Renal cortical epithelial cell (primary cell): ENCODE measurements at regions not wholly inside any gene's neighbourhood (a gene's known extent, or its start where the extent isn't known, plus 50 kb on each side); places are given as distances from the start of the nearest gene placed in this dataset.
"Not testable (repeated sequence)": the region's sequence is repeated elsewhere in the genome, so short reads cannot be mapped to it uniquely, and the experiment has no call there.

ENCODE experiments used
- DNase-seq: peaks from one replicate; pipeline ENCODE4 v3.0.0-alpha.2; 2011; ENCODE audit warnings: low read depth

- no peak for DNase-seq
Observed at GRCh38 chr5:89350684-89351083, 467.7 kb upstream of the MEF2C start.

- no peak for DNase-seq
Observed at GRCh38 chr5:89349246-89349980, 466.4 kb upstream of the MEF2C start.

- DNase-seq: no peak
Observed at GRCh38 chr5:89346573-89346972, 463.6 kb upstream of the MEF2C start.

GRCh38 chr5:89343666-89344065, 460.7 kb upstream of the MEF2C start:
- DNase-seq: peak; percentile 37

DNA sequence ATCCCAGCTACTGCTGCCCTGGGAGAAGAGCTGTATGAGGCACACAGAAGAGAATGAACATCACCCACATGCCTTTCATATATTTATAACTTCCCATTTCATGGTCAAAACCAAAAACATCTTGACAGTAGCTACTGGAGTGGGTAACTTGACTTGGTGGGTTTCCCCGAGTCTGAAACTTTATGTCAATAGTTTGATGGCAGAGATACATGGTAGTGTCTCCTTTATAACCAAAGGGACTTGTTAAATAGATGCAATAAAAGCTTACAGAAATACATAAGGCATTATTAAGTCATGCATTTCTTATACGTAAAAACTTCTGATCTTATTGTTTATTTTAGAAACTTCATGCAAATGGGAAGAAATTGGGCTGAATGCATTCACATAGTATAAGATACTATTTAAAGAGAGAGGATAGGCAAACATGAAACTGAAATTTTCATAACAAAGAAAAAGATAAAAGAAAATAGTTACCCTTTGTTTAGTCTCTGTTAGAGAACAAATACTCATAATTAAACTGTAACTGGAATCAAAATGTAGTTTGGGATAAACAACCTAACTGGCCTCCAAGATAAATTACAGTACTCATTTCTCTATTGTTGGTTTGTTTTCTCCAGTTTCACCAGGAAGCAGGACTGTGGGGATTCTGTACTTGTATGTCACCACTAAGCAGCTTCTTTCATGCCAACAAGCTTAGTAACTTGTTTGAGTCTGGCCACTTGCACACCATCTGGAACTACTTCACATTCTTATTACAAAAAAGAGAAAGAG, 459.3 kb upstream of the MEF2C start:
- DNase-seq: peak; percentile 46

GRCh38 chr5:89338935-89339334, 456.0 kb upstream of the MEF2C start:
- DNase-seq: peak; percentile 74

- DNase-seq: no peak
Observed at GRCh38 chr5:89336111-89336510, 453.1 kb upstream of the MEF2C start.

DNA sequence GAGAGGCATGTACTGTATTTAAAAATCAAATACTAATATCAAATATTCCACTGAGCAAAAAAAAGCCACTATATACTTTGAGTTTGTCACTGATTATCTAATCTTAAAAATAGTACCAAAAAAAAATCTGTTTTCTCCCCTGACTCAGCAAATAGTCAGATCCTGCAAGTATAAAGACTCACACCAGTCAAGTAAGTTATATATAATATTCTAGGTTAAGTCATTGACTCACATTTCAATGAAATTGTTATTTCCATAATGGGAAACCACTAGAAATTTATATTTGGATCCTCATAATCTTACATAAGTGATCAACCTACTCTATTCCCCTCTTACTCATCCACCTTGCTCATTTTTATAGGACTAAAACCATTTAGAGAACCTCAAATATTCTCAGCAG, 447.2 kb upstream of the MEF2C start:
- DNase-seq: no peak

DNA sequence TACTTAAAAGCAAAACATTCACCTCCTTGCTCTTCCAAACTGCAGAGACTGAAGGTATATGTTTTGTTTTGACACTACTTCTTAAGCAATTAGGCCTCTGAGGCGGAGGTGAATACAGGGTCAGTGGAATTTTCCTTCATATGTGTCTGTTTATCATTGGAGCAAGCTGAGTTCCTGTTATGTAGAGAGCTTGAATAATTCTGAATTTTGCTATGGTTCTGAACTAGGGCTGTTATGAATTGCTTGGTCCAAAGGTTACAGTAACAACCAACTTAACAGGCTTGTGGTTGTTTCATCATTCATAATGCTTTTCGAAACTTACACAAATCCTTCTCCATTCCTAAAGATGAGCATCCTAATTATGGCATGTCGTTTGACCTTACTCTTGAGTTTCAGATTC, 444.6 kb upstream of the MEF2C start:
- DNase-seq: no peak

GRCh38 chr5:89324990-89325389, 442.0 kb upstream of the MEF2C start:
- DNase-seq: no peak

DNA sequence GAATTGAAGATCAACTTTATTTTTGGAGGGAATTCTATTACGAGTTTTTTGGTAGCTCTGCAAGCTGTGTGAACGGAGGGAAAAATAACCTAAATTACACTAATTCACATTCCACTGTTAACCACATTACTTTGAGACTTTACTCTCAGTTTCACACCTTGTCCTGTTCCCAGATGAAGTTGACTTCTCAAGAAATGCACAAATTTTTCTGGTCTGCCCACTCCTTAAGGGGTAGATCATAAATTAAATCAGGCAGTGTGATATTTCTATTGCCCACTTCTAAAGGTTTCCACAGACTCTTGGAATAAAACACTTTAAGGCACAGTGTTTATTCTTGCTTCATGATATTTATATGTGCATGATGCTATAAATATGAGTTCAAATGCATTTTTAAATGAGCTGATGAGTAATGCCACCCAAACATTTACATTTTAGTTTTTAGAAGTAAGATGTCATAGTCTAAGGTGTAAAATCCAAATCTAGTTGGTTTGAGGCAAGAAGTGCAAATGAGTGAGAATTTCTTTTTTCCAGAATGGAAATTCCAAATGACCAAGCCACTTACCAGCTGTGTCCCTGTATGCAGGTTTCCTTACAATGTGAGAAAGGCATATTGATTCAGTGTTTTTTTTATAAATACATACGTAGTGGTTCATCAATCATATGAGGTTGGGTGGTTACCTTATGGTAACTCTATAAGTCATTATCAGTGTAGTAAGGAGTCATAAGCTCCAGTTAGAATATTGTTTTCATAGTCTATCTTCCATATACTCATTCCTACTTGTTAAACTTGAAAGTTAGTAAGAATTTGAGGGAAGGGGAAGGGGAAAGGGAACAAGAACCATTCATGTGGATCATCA, 437.7 kb upstream of the MEF2C start:
- DNase-seq: no peak

DNA sequence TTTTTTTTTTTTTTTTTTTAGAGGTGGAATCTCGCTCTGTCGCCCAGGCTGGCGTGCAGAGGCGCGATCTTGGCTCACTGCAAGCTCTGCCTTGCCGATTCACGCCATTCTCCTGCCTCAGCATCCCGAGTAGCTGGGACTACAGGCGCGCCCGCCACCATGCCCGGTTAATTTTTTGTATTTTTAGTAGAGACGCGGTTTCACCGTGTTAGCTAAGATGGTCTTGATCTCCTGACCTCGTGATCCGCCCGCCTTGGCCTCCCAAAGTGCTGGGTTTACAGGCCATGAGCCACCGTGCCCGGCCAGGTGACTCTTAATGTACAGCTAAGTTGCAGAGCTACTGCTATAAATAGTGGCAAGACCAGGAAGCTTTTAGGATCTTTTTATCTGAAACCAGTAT, 434.9 kb upstream of the MEF2C start:
- DNase-seq: not testable (repeated sequence)

- DNase-seq: peak; percentile 59
Observed at GRCh38 chr5:89315286-89316100, 432.5 kb upstream of the MEF2C start.

DNA sequence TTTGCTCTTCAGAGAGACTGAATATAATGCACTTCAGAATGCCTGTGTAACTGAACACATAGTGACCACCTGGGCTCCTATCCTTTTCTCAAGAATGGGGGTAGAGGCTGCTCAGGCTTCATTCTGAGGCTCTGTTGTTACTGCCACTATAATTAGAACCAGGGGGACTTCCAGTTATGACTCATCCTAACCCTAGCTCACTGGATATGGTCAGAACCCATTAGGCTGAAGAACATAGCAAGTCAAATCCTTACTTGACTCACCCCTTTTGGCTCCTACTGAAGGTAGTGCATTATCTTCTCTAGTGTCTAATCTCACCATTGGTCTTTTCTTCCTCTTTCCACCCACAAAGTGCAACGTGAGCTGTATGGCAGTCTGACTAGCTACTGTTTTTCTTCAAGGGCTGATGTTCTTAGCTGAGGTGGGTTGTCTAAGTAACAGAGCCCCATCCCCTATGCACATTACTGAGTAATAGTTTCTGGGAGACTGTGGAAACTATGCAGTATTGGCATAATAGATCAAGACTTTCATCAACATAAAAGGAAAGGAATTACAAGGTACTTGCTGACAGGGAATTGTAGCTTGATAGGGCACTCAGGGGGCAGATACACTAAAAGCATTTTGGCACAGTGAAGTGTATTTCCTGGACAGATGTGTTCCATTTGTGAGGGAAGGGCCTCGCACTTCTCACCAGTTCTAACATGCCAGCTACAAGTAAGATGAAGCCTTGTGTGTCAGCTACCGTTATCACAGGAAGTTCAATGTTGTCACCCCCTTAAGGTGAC, 431.0 kb upstream of the MEF2C start:
- peak; percentile 94 for DNase-seq

DNA sequence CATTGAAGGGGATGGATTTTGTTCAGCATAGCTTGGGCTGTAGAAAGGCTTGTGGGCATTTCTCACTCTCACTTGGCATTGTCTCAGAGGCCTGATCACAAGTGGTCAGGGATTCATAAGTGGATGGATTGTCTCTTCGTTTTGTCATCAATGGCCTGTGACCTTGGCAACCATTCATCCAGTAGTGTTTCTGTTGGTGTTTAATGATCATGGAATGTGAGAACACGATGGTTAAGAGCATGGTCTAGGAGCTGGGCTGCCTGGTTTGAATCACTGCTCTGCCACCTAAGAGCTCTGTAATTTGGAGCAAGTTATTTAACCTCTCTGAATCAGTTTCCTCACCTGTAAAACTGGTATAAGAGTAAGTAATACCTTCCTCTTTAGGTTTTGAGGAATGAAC, 430.1 kb upstream of the MEF2C start:
- peak; percentile 98 for DNase-seq

GRCh38 chr5:89309268-89309667, 426.3 kb upstream of the MEF2C start:
- DNase-seq: peak; percentile 49

DNA sequence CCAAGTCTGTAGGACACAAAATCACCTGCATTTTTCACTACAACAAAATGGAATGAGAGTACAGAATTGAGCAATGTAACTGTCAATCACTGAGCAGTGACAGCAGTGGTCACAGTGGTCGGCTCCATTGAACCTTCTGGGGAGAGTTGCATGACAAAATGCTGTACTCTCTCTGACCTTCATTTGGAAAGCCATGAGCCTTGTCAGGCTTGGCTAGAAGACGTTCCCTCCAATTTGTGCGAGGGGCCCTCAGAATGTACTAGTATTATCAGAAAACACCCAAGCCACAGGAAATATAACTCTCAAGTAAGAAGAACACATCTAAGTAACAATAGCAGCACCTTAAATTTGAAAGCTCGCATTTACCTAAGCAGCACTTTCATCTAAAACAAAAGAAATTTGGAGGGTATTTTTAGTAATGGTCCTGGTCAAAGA, 425.6 kb upstream of the MEF2C start:
- peak; percentile 53 for DNase-seq

- no peak for DNase-seq
Observed at GRCh38 chr5:89307972-89308371, 425.0 kb upstream of the MEF2C start.

GRCh38 chr5:89307141-89307540, 424.2 kb upstream of the MEF2C start:
- DNase-seq: not testable (repeated sequence)

- DNase-seq: peak; percentile 68
Observed at GRCh38 chr5:89303033-89303480, 420.1 kb upstream of the MEF2C start.
